ENCODE measurements at regions not wholly inside any gene's neighbourhood (a gene's known extent, or its start where the extent isn't known, plus 50 kb on each side); places are given as distances from the start of the nearest gene placed in this dataset.

- TF ChIP-seq EZH2 (IDR thresholded peaks at IDR 0.05) (no peak), CTCF (IDR thresholded peaks at IDR 0.05) (no peak)
These were observed 263.4 kb downstream of the NPHP4 start for GRCh38 chr1:5728663-5729355.

All from neural progenitor cell (in vitro differentiated cells).